NT2/D1 (cell line): ENCODE measurements at regions not wholly inside any gene's neighbourhood (a gene's known extent, or its start where the extent isn't known, plus 50 kb on each side); places are given as distances from the start of the nearest gene placed in this dataset.

Source experiments
- SUZ12 ChIP-seq: IDR thresholded peaks from 2 replicates; pipeline ENCODE4 v1.6.1; 2011; ENCODE audit not compliant: insufficient read length, insufficient read depth; ENCODE audit errors: extremely low read depth
- YY1 ChIP-seq: IDR thresholded peaks from 2 replicates; pipeline ENCODE4 v1.6.1; 2011; ENCODE audit not compliant: insufficient read length, insufficient read depth
- ZNF274 ChIP-seq: IDR thresholded peaks from 2 replicates; pipeline ENCODE4 v1.6.1; 2011; ENCODE audit warnings: mild to moderate bottlenecking, low read depth, low read length

DNA sequence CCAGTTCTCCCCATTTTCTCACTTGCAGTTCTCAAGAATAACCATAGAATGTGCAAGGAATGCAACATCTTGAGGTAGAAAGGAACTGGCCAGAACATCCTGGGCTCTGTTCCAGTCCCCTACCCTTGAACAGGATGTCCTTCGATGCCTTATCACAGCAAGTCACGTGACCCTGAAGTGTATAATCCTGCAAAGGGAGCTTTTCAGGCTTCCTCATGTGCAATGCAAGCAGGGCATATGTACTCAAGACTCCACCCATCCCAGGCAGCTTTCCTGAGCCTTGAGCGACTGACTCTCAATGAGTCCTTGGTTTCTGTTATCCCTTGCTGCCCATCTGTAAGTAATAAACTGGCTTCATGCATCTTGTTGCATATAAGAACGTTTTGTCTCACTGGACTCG lies 311.0 kb downstream of the MRPL39 start:
- TF ChIP-seq YY1 (no peak), ZNF274 (no peak), SUZ12 (no peak)
